ENCODE measurements at regions not wholly inside any gene's neighbourhood (a gene's known extent, or its start where the extent isn't known, plus 50 kb on each side); places are given as distances from the start of the nearest gene placed in this dataset.

DNA sequence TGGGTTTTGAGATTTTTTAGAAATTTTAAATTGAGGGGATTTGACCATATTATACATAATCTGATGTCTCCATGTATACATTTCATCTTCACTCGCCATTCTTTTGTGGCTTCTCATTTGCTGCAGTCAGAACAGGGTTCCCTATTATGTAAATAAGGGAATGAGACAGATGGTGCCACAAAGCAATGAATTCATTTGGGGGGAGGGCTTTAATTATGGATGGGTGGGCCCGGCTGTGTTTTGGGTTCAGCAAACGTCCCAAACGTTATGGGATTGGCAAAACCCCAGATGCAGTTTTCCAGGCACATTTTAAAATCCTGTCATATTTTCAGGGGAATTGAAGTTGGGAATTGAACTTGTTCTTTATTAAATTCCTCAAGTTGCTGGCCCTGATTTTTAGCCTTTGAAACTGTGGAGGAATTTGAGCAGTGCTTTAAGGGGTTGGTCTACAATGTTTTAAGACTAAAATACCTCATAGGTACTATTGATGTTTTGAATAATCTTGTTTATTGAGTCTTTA lies 558.5 kb upstream of the ZNF462 start:
- no peaks in the 10 kb centered on the region for H3F3A ChIP-seq (ENCODE audit: insufficient read depth)
- in situ Hi-C loops (cut with MboI), result no loop called here
- H3K4me2 ChIP-seq (ENCODE audit: unreplicated experiment), result no peak overlapping the region
- no peaks in the 10 kb centered on the region for H3K79me2 ChIP-seq (ENCODE audit: insufficient read depth)
- no peak overlapping the region for H3K9ac ChIP-seq
- H3K4me1 ChIP-seq (ENCODE audit: insufficient read depth), result no peaks in the 10 kb centered on the region
- WGBS, 2 experiments (ENCODE audit: low coverage in 1 of 2, low lambda C conversion rate in 2 of 2, missing lambda C conversion rate in 2 of 2), result 19 to 20% methylated on average over 4 of the region's 4 CpGs
- no peak for DNase-seq
- no peak overlapping the region for H2AFZ ChIP-seq
- no peak overlapping the region for H3K4me3 ChIP-seq
- TF ChIP-seq EZH2phosphoT487 (IDR thresholded peaks at IDR 0.05; ENCODE audit: insufficient read depth, low read depth), result no peak
- no peak for TF ChIP-seq EZH2 (IDR thresholded peaks at IDR 0.05; ENCODE audit: insufficient read depth, poor library complexity, severe bottlenecking)
- no peaks in the 10 kb centered on the region for H3K27me3 ChIP-seq (replicated peaks; ENCODE audit: insufficient read depth)
- H3K27ac ChIP-seq, result no peak overlapping the region
- H4K20me1 ChIP-seq (ENCODE audit: insufficient read depth), result no peaks in the 10 kb centered on the region
- H3K9me3 ChIP-seq (ENCODE audit: low read depth), result no peaks in the 10 kb centered on the region
- no peaks in the 10 kb centered on the region for H3K9me2 ChIP-seq (ENCODE audit: insufficient read depth)
- H3K36me3 ChIP-seq (ENCODE audit: low read depth), result no peaks in the 10 kb centered on the region

DNA sequence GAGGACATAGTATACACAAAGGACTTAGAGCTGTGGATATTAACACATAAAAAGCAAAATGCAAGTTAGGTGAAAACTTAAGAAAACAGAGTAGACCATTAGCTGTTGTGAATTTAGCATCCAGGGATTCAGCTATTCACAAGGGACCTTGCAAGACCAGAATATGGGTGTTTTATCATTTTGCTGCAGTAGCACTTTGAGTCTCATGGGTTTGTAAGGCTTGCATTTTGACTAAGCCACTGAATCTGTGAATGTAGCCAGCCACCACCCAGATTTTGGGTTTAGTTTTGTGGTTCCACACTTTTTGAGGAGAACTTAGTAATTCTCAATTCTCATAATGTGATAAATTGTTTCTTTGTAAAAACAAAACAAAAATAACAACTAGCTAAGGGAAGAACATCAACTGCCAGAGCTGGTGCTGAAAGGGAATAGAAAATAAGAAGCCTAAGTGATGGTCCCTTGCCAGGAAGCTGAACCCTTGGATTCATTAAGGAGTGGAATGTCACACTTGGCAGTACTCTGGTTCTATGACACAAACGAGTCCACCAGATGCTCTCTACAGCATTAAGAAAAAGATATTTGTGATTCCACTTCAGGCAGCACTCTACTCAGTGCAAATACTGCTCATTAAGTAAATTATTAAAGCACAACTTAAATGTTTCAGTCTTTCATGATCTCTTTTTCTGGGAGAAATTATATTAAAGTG lies 557.4 kb upstream of the ZNF462 start:
- Histone ChIP-seq H3K27ac (no peak overlapping the region), H3K4me2 (ENCODE audit: unreplicated experiment) (no peak overlapping the region), H3K79me2 (ENCODE audit: insufficient read depth) (no peaks in the 10 kb centered on the region), H3K27me3 (replicated peaks; ENCODE audit: insufficient read depth) (no peaks in the 10 kb centered on the region), H3K36me3 (ENCODE audit: low read depth) (no peaks in the 10 kb centered on the region), H2AFZ (no peak overlapping the region), H3K4me3 (no peak overlapping the region), H3K9me3 (ENCODE audit: low read depth) (no peaks in the 10 kb centered on the region), H3K4me1 (ENCODE audit: insufficient read depth) (no peaks in the 10 kb centered on the region), H3F3A (ENCODE audit: insufficient read depth) (no peaks in the 10 kb centered on the region), H4K20me1 (ENCODE audit: insufficient read depth) (no peaks in the 10 kb centered on the region), H3K9me2 (ENCODE audit: insufficient read depth) (no peaks in the 10 kb centered on the region), H3K9ac (no peak overlapping the region)
- DNase-seq, result no peak
- no peak for TF ChIP-seq EZH2phosphoT487 (IDR thresholded peaks at IDR 0.05; ENCODE audit: insufficient read depth, low read depth)
- TF ChIP-seq EZH2 (IDR thresholded peaks at IDR 0.05; ENCODE audit: insufficient read depth, poor library complexity, severe bottlenecking), result no peak
- in situ Hi-C loops (cut with MboI), result no loop called here
- 0 to 4% methylated on average over 1 of the region's 1 CpG for WGBS, 2 experiments (ENCODE audit: low coverage in 1 of 2, low lambda C conversion rate in 2 of 2, missing lambda C conversion rate in 2 of 2)

DNA sequence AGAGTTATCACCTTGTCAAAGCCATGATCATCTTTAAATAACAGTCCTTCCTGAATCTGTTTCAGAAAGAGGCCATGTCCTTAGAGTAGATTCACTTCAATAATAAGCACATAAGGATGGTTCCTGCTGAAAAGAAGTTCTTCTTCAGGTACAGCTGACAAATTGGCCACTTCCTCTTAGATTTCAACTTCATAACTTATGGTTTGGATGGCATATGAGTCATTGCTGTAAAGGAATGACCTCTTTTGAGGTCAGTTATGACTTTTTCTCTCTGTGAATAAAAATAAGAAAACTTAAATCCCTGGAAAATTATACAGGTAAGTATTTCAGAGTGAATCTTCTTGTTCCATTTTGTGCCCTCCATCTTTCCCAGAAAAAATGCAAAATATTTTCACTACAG lies 555.3 kb upstream of the ZNF462 start:
- no peaks in the 10 kb centered on the region for H4K20me1 ChIP-seq (ENCODE audit: insufficient read depth)
- H3K27ac ChIP-seq, result no peak overlapping the region
- H3K4me3 ChIP-seq, result no peak overlapping the region
- no peaks in the 10 kb centered on the region for H3F3A ChIP-seq (ENCODE audit: insufficient read depth)
- no peak overlapping the region for H3K9ac ChIP-seq
- no peak overlapping the region for H3K4me2 ChIP-seq (ENCODE audit: unreplicated experiment)
- H3K9me3 ChIP-seq (ENCODE audit: low read depth), result no peaks in the 10 kb centered on the region
- no peaks in the 10 kb centered on the region for H3K27me3 ChIP-seq (replicated peaks; ENCODE audit: insufficient read depth)
- in situ Hi-C loops (cut with MboI), result no loop called here
- DNase-seq, result no peak
- H2AFZ ChIP-seq, result no peak overlapping the region
- no peaks in the 10 kb centered on the region for H3K9me2 ChIP-seq (ENCODE audit: insufficient read depth)
- TF ChIP-seq EZH2 (IDR thresholded peaks at IDR 0.05; ENCODE audit: insufficient read depth, poor library complexity, severe bottlenecking) (no peak), EZH2phosphoT487 (IDR thresholded peaks at IDR 0.05; ENCODE audit: insufficient read depth, low read depth) (no peak)
- H3K79me2 ChIP-seq (ENCODE audit: insufficient read depth), result no peaks in the 10 kb centered on the region
- H3K4me1 ChIP-seq (ENCODE audit: insufficient read depth), result no peaks in the 10 kb centered on the region
- no peaks in the 10 kb centered on the region for H3K36me3 ChIP-seq (ENCODE audit: low read depth)

DNA sequence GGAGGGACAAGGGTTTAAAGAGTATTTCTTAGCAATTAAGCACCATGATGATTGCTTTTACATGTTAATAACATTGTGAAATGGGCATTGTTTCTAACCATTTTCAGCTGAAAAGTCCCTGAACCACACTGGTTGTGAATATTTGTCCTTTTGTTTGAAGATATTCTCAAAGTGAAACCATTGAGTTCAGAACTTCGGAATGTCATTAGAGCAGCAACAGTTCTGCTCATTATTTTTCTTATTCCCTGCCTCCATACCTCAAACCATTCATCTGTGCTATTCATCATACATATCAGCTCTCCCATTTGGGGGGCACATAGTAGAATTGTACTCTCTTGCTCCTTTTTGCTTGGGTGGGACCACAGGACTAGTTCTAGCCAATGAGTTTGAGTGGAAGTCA lies 553.0 kb upstream of the ZNF462 start:
- Histone ChIP-seq H3K4me3 (no peak overlapping the region), H2AFZ (no peak overlapping the region), H3K27me3 (replicated peaks; ENCODE audit: insufficient read depth) (no peaks in the 10 kb centered on the region), H3K27ac (no peak overlapping the region), H3K4me1 (ENCODE audit: insufficient read depth) (no peaks in the 10 kb centered on the region), H3K9me2 (ENCODE audit: insufficient read depth) (no peaks in the 10 kb centered on the region), H4K20me1 (ENCODE audit: insufficient read depth) (no peaks in the 10 kb centered on the region), H3K9ac (no peak overlapping the region), H3K36me3 (ENCODE audit: low read depth) (no peaks in the 10 kb centered on the region), H3K79me2 (ENCODE audit: insufficient read depth) (no peaks in the 10 kb centered on the region), H3F3A (ENCODE audit: insufficient read depth) (no peaks in the 10 kb centered on the region), H3K9me3 (ENCODE audit: low read depth) (no peaks in the 10 kb centered on the region), H3K4me2 (ENCODE audit: unreplicated experiment) (no peak overlapping the region)
- in situ Hi-C loops (cut with MboI), result no loop called here
- DNase-seq, result no peak
- WGBS, 2 experiments (ENCODE audit: low coverage in 1 of 2, low lambda C conversion rate in 2 of 2, missing lambda C conversion rate in 2 of 2), result 21 to 29% methylated on average over 1 of the region's 1 CpG
- TF ChIP-seq EZH2phosphoT487 (IDR thresholded peaks at IDR 0.05; ENCODE audit: insufficient read depth, low read depth) (no peak), EZH2 (IDR thresholded peaks at IDR 0.05; ENCODE audit: insufficient read depth, poor library complexity, severe bottlenecking) (no peak)
